PFSK-1 (cell line): ENCODE measurements at regions not wholly inside any gene's neighbourhood (a gene's known extent, or its start where the extent isn't known, plus 50 kb on each side); places are given as distances from the start of the nearest gene placed in this dataset.

Source experiments
- FOXP2 ChIP-seq: optimal IDR thresholded peaks from 2 replicates; pipeline ENCODE3; 2011; ENCODE audit warnings: borderline replicate concordance, control low read depth, inconsistent platforms; ENCODE audit not compliant: insufficient read depth; ENCODE audit errors: extremely low read length, extremely low read depth
- POLR2AphosphoS5 ChIP-seq: IDR thresholded peaks from 2 replicates; pipeline ENCODE4 v1.6.1; 2012; ENCODE audit warnings: low read depth, mild to moderate bottlenecking, control low read depth, low read length, moderate library complexity
- REST ChIP-seq, 2 experiments: IDR thresholded peaks; 2 replicates each; pipeline versions ENCODE4 v1.6.1 to v1.8.0; 2011 to 2012; ENCODE audit warnings: low read depth in 2 of 2, low read length in 2 of 2, control low read depth in 1 of 2, inconsistent platforms in 1 of 2, mild to moderate bottlenecking in 1 of 2, moderate library complexity in 1 of 2; ENCODE audit not compliant: insufficient read depth in 1 of 2
- TAF1 ChIP-seq: IDR thresholded peaks from 2 replicates; pipeline ENCODE4 v1.6.1; 2012; ENCODE audit warnings: low read length, control low read depth, borderline replicate concordance; ENCODE audit not compliant: insufficient read depth

DNA sequence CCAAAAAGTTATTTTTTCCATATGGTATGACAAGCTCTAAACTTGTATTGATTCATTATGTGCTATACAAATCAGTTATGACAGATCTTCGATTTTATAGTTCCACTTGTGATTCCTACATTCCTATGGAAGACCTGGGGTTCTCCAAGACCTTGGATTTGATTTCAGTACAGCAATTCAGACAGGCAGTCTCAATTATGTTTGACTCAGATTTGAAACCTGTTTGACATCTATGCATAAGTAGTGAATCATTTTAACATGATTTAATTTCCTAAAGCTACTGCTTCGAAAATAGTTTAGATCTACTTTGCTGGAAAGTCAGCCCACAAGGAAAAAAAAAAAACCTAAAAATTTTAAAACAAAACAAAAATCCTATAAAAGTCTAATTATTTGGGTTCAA is 820.4 kb downstream of the LUZP2 start:
- TF ChIP-seq POLR2AphosphoS5 (no peak), TAF1 (no peak), REST (IDR thresholded peaks at IDR 0.05; ENCODE audit: insufficient read depth in 1 of 2, low read depth in 2 of 2, low read length in 2 of 2) (no peak), FOXP2 (no peak)
